H1 (cell line): ENCODE measurements at regions not wholly inside any gene's neighbourhood (a gene's known extent, or its start where the extent isn't known, plus 50 kb on each side); places are given as distances from the start of the nearest gene placed in this dataset.
"Not testable (repeated sequence)": the region's sequence is repeated elsewhere in the genome, so short reads cannot be mapped to it uniquely, and the experiment has no call there.

Experiments
- CEBPB ChIP-seq: IDR thresholded peaks from 2 replicates; pipeline ENCODE4 v1.6.1; 2012; ENCODE audit warnings: low read depth, low read length
- GTF2F1 ChIP-seq: IDR thresholded peaks from 2 replicates; pipeline ENCODE4 v1.6.1; 2012; ENCODE audit warnings: low read depth, low read length, improper control_type of control experiment, borderline replicate concordance
- JUN ChIP-seq: IDR thresholded peaks from 2 replicates; pipeline ENCODE4 v1.6.1; 2011; ENCODE audit warnings: low read depth, mild to moderate bottlenecking, improper control_type of control experiment, low read length
- ZNF274 ChIP-seq: IDR thresholded peaks from 2 replicates; pipeline ENCODE4 v1.7.0; 2012; ENCODE audit warnings: low read length, borderline replicate concordance; ENCODE audit errors: extremely low read depth
- TF ChIP-seq, protein P1 (sequence below), 3 experiments: IDR thresholded peaks; 1 replicate in 2 of 3; 2 replicates in 1 of 3; pipeline versions ENCODE4 v1.5.1 to v1.6.1; 2011; ENCODE audit warnings: low read length in 3 of 3, mild to moderate bottlenecking in 3 of 3, inconsistent platforms in 2 of 3, low read depth in 1 of 3, moderate library complexity in 1 of 3; ENCODE audit not compliant: insufficient read depth in 1 of 3; ENCODE audit errors: control extremely low read depth in 1 of 3
- TF ChIP-seq, protein P2 (sequence below): IDR thresholded peaks from 2 replicates; pipeline ENCODE4 v1.6.1; 2012; ENCODE audit warnings: low read length, inconsistent platforms

DNA sequence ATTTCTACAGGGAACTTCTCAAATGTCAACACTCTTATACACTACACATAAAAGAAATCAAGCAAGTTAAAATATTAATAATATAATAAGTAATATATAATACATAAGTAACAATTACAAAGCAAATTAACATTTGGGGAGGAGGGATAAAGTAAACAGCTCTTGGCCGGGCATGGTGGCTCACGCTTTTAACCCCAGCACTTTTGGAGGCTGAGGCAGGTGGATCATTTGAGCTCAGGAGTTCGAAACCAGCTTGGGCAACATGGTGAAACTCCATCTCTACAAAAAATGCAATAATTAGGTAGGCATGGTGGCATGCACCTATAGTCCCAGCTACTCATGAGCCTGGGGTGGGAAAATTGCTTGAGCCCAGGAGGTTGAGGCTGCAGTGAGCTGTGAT, 4772.6 kb upstream of the OR11H1 start:
- TF ChIP-seq JUN, ZNF274, CEBPB, GTF2F1: not testable (repeated sequence)
- TF ChIP-seq, protein P1, sequence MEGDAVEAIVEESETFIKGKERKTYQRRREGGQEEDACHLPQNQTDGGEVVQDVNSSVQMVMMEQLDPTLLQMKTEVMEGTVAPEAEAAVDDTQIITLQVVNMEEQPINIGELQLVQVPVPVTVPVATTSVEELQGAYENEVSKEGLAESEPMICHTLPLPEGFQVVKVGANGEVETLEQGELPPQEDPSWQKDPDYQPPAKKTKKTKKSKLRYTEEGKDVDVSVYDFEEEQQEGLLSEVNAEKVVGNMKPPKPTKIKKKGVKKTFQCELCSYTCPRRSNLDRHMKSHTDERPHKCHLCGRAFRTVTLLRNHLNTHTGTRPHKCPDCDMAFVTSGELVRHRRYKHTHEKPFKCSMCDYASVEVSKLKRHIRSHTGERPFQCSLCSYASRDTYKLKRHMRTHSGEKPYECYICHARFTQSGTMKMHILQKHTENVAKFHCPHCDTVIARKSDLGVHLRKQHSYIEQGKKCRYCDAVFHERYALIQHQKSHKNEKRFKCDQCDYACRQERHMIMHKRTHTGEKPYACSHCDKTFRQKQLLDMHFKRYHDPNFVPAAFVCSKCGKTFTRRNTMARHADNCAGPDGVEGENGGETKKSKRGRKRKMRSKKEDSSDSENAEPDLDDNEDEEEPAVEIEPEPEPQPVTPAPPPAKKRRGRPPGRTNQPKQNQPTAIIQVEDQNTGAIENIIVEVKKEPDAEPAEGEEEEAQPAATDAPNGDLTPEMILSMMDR (IDR thresholded peaks at IDR 0.05; ENCODE audit: control extremely low read depth in 1 of 3, insufficient read depth in 1 of 3, low read depth in 1 of 3, low read length in 3 of 3): not testable (repeated sequence)
- TF ChIP-seq, protein P2, sequence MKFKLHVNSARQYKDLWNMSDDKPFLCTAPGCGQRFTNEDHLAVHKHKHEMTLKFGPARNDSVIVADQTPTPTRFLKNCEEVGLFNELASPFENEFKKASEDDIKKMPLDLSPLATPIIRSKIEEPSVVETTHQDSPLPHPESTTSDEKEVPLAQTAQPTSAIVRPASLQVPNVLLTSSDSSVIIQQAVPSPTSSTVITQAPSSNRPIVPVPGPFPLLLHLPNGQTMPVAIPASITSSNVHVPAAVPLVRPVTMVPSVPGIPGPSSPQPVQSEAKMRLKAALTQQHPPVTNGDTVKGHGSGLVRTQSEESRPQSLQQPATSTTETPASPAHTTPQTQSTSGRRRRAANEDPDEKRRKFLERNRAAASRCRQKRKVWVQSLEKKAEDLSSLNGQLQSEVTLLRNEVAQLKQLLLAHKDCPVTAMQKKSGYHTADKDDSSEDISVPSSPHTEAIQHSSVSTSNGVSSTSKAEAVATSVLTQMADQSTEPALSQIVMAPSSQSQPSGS: not testable (repeated sequence)
